ENCODE measurements at regions not wholly inside any gene's neighbourhood (a gene's known extent, or its start where the extent isn't known, plus 50 kb on each side); places are given as distances from the start of the nearest gene placed in this dataset.

DNA sequence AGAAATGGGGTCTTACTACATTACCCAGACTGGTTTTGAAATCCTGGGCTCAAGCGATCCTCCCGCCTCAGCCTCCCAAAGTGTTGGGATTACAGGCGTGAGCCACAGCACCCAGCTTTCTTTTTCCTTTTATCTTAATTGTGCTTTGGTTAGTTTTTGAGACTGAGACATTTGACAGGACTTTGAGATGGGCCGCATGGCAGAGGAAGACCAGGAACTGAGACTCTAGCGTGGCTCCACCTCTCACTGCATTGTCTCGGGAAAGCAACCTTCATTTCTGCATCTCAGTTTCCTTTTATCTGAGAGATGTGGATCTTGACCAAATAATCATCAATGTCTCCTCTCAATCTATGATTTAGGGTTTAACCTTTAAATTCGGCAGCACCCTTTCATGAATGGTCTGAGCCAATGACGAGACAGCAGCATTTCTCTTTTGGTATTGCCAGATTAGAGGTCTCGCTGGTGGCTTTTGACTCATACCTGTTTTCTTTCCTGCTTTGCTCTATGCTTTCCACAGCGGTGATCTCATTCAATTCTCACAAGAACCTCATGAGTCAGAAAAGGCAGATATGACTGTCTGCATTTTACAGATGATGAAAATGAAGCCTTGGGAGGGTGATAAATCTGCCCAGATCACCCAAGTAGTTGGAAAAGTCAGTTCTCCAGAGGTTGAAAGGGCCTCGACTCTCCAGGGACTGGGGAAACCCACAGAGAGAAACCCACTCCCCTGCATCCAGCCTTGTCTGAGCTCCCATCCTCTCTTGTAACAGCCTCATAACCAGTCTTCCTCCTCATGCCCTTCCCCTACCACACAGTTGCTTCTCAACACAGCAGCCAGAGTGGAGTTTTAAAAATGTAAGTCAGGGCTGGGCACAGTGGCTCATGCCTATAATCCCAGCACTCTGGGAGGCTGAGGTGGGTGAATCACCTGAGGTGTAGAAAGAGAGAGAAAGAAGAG, 84.8 kb upstream of the FOXB1 start:
- no peak overlapping the region for H3K4me3 Mint-ChIP-seq (ENCODE audit: unreplicated experiment)
- no peaks in the 10 kb centered on the region for H3K9me3 Mint-ChIP-seq (ENCODE audit: low read depth)
- TF ChIP-seq, protein P1, sequence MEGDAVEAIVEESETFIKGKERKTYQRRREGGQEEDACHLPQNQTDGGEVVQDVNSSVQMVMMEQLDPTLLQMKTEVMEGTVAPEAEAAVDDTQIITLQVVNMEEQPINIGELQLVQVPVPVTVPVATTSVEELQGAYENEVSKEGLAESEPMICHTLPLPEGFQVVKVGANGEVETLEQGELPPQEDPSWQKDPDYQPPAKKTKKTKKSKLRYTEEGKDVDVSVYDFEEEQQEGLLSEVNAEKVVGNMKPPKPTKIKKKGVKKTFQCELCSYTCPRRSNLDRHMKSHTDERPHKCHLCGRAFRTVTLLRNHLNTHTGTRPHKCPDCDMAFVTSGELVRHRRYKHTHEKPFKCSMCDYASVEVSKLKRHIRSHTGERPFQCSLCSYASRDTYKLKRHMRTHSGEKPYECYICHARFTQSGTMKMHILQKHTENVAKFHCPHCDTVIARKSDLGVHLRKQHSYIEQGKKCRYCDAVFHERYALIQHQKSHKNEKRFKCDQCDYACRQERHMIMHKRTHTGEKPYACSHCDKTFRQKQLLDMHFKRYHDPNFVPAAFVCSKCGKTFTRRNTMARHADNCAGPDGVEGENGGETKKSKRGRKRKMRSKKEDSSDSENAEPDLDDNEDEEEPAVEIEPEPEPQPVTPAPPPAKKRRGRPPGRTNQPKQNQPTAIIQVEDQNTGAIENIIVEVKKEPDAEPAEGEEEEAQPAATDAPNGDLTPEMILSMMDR (IDR thresholded peaks at IDR 0.05): no peak
- no peak overlapping the region for H3K27ac Mint-ChIP-seq (ENCODE audit: unreplicated experiment)
- no peaks in the 10 kb centered on the region for H3K4me1 Mint-ChIP-seq (ENCODE audit: low read depth)
- DNase-seq (ENCODE audit: low spot score): no peak
- H3K36me3 Mint-ChIP-seq (ENCODE audit: low read depth): no peaks in the 10 kb centered on the region
- peaks cover 28% of the 10 kb centered on the region for H3K27me3 Mint-ChIP-seq (ENCODE audit: low read depth)

DNA sequence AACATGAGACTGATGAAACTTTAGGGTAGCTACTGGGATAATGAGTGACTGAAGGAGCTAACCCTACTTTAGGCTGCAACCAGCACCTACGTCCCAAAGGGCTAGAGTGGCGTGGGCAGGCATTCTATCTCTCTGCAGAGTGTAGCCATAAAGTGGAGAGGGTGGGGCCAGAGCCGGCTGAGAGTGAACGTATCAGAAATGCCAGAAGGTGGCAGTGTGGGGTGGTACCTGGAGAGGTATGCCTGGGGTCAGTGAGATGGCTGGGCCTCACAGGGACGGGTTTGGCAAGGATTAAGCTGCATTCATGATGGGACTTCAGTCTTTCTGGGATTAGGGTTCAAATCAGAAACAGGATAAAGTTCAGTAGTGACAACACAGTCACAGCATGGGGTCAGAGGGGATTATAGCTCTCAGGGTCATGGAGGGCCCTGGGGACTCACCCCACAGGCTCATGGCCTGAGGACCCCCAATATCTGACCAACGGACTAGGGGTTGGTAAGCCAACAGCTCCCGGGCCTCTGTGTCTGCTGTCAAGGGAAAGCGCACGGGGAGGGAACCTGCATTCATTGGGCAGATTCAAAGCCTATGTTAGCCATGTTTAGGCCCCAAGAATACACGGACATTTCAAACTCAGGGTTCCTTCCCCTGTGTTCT, 86.5 kb upstream of the FOXB1 start:
- no peaks in the 10 kb centered on the region for H3K36me3 Mint-ChIP-seq (ENCODE audit: low read depth)

DNA sequence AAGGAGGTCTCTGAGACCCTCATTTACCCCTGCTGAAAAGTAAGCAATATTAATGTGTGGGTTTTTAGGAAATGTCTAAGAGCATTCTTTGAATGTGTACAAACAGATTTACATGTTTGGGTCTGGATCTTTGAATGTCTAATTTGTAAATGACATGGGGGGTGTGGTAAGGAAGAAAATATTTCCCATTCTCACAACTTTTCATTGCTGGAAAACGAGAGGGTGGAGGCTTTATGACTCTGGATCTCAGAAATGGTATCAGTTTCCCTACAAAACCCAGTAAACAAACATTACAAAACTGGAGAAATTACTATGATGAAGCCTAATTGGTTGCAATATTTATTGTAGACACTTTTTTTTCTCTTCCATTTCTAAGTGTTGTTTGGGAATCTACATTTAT, 98.1 kb upstream of the FOXB1 start:
- no peaks in the 10 kb centered on the region for H3K4me1 Mint-ChIP-seq (ENCODE audit: low read depth)
- H3K27ac Mint-ChIP-seq (ENCODE audit: unreplicated experiment): no peak overlapping the region
- H3K36me3 Mint-ChIP-seq (ENCODE audit: low read depth): no peaks in the 10 kb centered on the region
- TF ChIP-seq, protein P1 (IDR thresholded peaks at IDR 0.05): no peak
- no peaks in the 10 kb centered on the region for H3K9me3 Mint-ChIP-seq (ENCODE audit: low read depth)
- no peak for DNase-seq (ENCODE audit: low spot score)
- peaks cover 17% of the 10 kb centered on the region for H3K27me3 Mint-ChIP-seq (ENCODE audit: low read depth)
- no peak overlapping the region for H3K4me3 Mint-ChIP-seq (ENCODE audit: unreplicated experiment)

More for the DNA sequence above, 86.5 kb upstream of the FOXB1 start:
- Mint-ChIP-seq H3K4me1 (ENCODE audit: low read depth) (no peaks in the 10 kb centered on the region), H3K27me3 (ENCODE audit: low read depth) (peaks cover 32% of the 10 kb centered on the region), H3K4me3 (ENCODE audit: unreplicated experiment) (no peak overlapping the region), H3K9me3 (ENCODE audit: low read depth) (no peaks in the 10 kb centered on the region), H3K27ac (ENCODE audit: unreplicated experiment) (no peak overlapping the region)
- TF ChIP-seq, protein P1 (IDR thresholded peaks at IDR 0.05): peak; percentile 76
- DNase-seq (ENCODE audit: low spot score): no peak

DNA sequence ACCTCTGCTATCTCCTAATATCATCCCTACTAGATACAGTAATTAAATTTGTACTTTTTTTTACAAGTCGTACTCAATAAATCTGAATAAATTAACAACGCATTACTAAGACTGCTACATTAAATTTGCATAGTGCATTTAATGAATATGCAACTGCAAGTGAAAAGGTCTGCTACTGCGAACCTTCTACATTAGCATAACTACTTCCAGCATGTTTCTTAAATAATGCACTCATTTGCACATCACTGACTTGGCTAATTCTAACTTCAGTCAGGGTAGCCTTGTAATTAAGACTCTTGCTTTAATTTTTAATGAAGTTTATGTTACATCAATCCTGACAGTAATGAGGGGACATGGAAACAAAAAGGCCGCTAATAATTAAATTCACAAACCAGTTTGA, 98.9 kb upstream of the FOXB1 start:
- no peak overlapping the region for H3K27ac Mint-ChIP-seq (ENCODE audit: unreplicated experiment)
- no peaks in the 10 kb centered on the region for H3K4me1 Mint-ChIP-seq (ENCODE audit: low read depth)
- H3K4me3 Mint-ChIP-seq (ENCODE audit: unreplicated experiment): no peak overlapping the region
- no peaks in the 10 kb centered on the region for H3K9me3 Mint-ChIP-seq (ENCODE audit: low read depth)
- no peak for DNase-seq (ENCODE audit: low spot score)
- H3K36me3 Mint-ChIP-seq (ENCODE audit: low read depth): no peaks in the 10 kb centered on the region
- H3K27me3 Mint-ChIP-seq (ENCODE audit: low read depth): peaks cover 17% of the 10 kb centered on the region
- TF ChIP-seq, protein P1 (IDR thresholded peaks at IDR 0.05): no peak

DNA sequence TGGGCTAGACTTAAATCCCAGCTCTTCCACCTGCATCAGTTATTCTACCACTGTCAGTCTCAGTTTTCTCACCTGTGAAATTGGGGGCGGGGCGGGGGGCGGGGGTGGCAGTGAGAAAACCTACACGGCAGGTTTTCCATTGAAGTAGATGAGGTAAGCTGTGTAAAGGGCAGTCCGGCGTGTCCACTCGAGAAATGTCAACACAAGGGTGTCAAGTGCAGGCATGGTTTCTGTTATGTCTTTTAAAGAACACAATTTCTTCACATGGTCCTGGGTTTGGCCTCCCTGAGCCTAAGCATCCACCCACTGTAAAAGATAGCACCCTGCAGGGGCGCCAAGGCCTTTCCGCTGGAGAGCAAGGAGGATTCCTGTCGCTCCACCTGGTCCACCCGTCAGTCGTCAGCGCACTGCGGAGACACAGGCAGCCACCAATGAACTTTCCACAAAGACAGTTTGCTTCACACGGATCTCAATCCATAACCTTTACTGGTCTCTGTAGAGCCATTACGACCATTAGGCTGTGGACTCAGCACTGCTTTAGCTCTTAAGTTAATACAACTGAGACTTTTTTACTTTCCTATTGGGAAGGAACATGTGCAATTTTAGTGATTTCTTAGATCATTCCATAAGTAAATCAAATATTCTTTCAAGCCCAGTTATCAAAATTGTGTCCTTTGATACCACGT, 99.5 kb upstream of the FOXB1 start:
- Mint-ChIP-seq H3K36me3 (ENCODE audit: low read depth) (no peaks in the 10 kb centered on the region), H3K9me3 (ENCODE audit: low read depth) (no peaks in the 10 kb centered on the region), H3K4me1 (ENCODE audit: low read depth) (no peaks in the 10 kb centered on the region), H3K4me3 (ENCODE audit: unreplicated experiment) (no peak overlapping the region), H3K27me3 (ENCODE audit: low read depth) (peaks cover 17% of the 10 kb centered on the region), H3K27ac (ENCODE audit: unreplicated experiment) (no peak overlapping the region)
- TF ChIP-seq, protein P1 (IDR thresholded peaks at IDR 0.05): no peak
- DNase-seq (ENCODE audit: low spot score): no peak

All from chondrocyte (in vitro differentiated cells).